WTC11 (cell line): ENCODE measurements at regions not wholly inside any gene's neighbourhood (a gene's known extent, or its start where the extent isn't known, plus 50 kb on each side); places are given as distances from the start of the nearest gene placed in this dataset.

Source experiments
- ATAC-seq: fragments of 200-7000 bp; cut with Tn5 transposase; 2 replicates; pipeline ENCODE4 v1.10.0; 2021; ENCODE audit warnings: mild to moderate bottlenecking, moderate library complexity
- CTCF ChIA-PET: fragments of 300-600 bp; sonication (Branson Sonifier 250); formaldehyde crosslinking; loops from one replicate; lab custom pipeline; 2021; ENCODE audit warnings: antibody characterized with exemption; lab: Charles Lee
- POLR2A ChIA-PET: fragments of 350-600 bp; sonication (Branson Sonifier 250); formaldehyde crosslinking; loops from one replicate; lab custom pipeline; 2021; ENCODE audit warnings: antibody characterized with exemption; lab: Charles Lee
- DNase-seq: peaks from one replicate; pipeline ENCODE4 v3.0.0; 2021; ENCODE audit warnings: low spot score
- H3K27ac Mint-ChIP-seq: 2 replicates; pipeline ENCODE4 v1.8.0; 2021; ENCODE audit warnings: mixed read lengths
- H3K27me3 Mint-ChIP-seq: 2 replicates; pipeline ENCODE4 v1.8.0; 2021; ENCODE audit warnings: low read depth, mild to moderate bottlenecking, moderate library complexity, mixed read lengths
- H3K36me3 Mint-ChIP-seq: 2 replicates; pipeline ENCODE4 v1.8.0; 2021; ENCODE audit warnings: mixed read lengths
- H3K4me1 Mint-ChIP-seq: 2 replicates; pipeline ENCODE4 v1.8.0; 2022; ENCODE audit warnings: mixed read lengths
- H3K4me3 Mint-ChIP-seq: 2 replicates; pipeline ENCODE4 v1.8.0; 2021; ENCODE audit warnings: mild to moderate bottlenecking, moderate library complexity, mixed read lengths
- H3K9me3 Mint-ChIP-seq: 2 replicates; pipeline ENCODE4 v1.8.0; 2021; ENCODE audit warnings: mixed read lengths
- CDX4 ChIP-seq: fragments of 250-450 bp; sonication (Bioruptor Pico); IDR thresholded peaks from 2 replicates; pipeline ENCODE4 v1.9.0; 2021; ENCODE audit warnings: moderate library complexity, mild to moderate bottlenecking, inconsistent platforms, borderline replicate concordance
- E2F1 ChIP-seq: sonication (generic); formaldehyde crosslinking; IDR thresholded peaks from 2 replicates; pipeline ENCODE4 v1.8.0; 2022; ENCODE audit warnings: mild to moderate bottlenecking, missing genetic modification reagents
- E2F5 ChIP-seq: sonication (generic); formaldehyde crosslinking; IDR thresholded peaks from 2 replicates; pipeline ENCODE4 v1.8.1; 2022; ENCODE audit warnings: mild to moderate bottlenecking, moderate library complexity, missing genetic modification reagents
- GTF2I ChIP-seq: fragments of 250-450 bp; sonication (Bioruptor Pico); conservative IDR thresholded peaks from 2 replicates; pipeline ENCODE4 v1.4.0; 2021; ENCODE audit warnings: mild to moderate bottlenecking
- NFYB ChIP-seq: sonication (generic); formaldehyde crosslinking; conservative IDR thresholded peaks from 2 replicates; pipeline ENCODE4 v1.8.0; 2022; ENCODE audit warnings: low read depth, missing genetic modification reagents
- NR1H2 ChIP-seq: sonication (generic); formaldehyde crosslinking; IDR thresholded peaks from 2 replicates; pipeline ENCODE4 v1.9.0; 2021; ENCODE audit warnings: mild to moderate bottlenecking, moderate library complexity, missing genetic modification reagents
- PREB ChIP-seq: sonication (generic); formaldehyde crosslinking; IDR thresholded peaks from 2 replicates; pipeline ENCODE4 v1.8.1; 2022; ENCODE audit warnings: mild to moderate bottlenecking, missing genetic modification reagents, moderate library complexity, borderline replicate concordance
- SMAD3 ChIP-seq: sonication (generic); formaldehyde crosslinking; IDR thresholded peaks from 2 replicates; pipeline ENCODE4 v1.8.0; 2022; ENCODE audit warnings: missing genetic modification reagents, mild to moderate bottlenecking, borderline replicate concordance
- SP1 ChIP-seq: sonication (generic); formaldehyde crosslinking; conservative IDR thresholded peaks from 2 replicates; pipeline ENCODE4 v1.8.1; 2022; ENCODE audit warnings: missing genetic modification reagents
- ZMAT4 ChIP-seq: fragments of 250-450 bp; sonication (Bioruptor Pico); IDR thresholded peaks from 2 replicates; pipeline ENCODE4 v1.9.0; 2021; ENCODE audit warnings: mild to moderate bottlenecking
- ZNF416 ChIP-seq: fragments of 250-450 bp; sonication (Bioruptor Pico); IDR thresholded peaks from 2 replicates; pipeline ENCODE4 v1.9.0; 2021; ENCODE audit warnings: mild to moderate bottlenecking, inconsistent platforms
- ZNF532 ChIP-seq: fragments of 250-450 bp; sonication (Bioruptor Pico); IDR thresholded peaks from 2 replicates; pipeline ENCODE4 v1.9.0; 2021; ENCODE audit warnings: mild to moderate bottlenecking, borderline replicate concordance
- ZSCAN18 ChIP-seq: fragments of 250-450 bp; sonication (Bioruptor Pico); IDR thresholded peaks from 2 replicates; pipeline ENCODE4 v2.1.2; 2022; ENCODE audit warnings: mild to moderate bottlenecking, moderate library complexity
- TF ChIP-seq, protein P1 (sequence below): sonication (generic); formaldehyde crosslinking; IDR thresholded peaks from 2 replicates; pipeline ENCODE4 v1.8.1; 2023; ENCODE audit warnings: mild to moderate bottlenecking, missing genetic modification reagents
- TF ChIP-seq, protein P2 (sequence below): fragments of 200-600 bp; IDR thresholded peaks from 2 replicates; pipeline ENCODE4 v1.8.0; 2022; ENCODE audit warnings: antibody characterized with exemption
- TF ChIP-seq, protein P3 (sequence below): sonication (generic); formaldehyde crosslinking; IDR thresholded peaks from 2 replicates; pipeline ENCODE4 v1.8.0; 2022; ENCODE audit warnings: mild to moderate bottlenecking, missing genetic modification reagents

GRCh38 chr12:98173773-98174427 is 341.5 kb upstream of the TMPO start:
- TF ChIP-seq NFYB (CRISPR knock-in tag): no peak
- TF ChIP-seq PREB (CRISPR knock-in tag): no peak
- TF ChIP-seq GTF2I (CRISPR knock-in tag): no peak
- TF ChIP-seq E2F5 (CRISPR knock-in tag): no peak
- TF ChIP-seq, protein P1, sequence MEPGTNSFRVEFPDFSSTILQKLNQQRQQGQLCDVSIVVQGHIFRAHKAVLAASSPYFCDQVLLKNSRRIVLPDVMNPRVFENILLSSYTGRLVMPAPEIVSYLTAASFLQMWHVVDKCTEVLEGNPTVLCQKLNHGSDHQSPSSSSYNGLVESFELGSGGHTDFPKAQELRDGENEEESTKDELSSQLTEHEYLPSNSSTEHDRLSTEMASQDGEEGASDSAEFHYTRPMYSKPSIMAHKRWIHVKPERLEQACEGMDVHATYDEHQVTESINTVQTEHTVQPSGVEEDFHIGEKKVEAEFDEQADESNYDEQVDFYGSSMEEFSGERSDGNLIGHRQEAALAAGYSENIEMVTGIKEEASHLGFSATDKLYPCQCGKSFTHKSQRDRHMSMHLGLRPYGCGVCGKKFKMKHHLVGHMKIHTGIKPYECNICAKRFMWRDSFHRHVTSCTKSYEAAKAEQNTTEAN (CRISPR knock-in tag): no peak
- no peak for TF ChIP-seq CDX4
- TF ChIP-seq, protein P2, sequence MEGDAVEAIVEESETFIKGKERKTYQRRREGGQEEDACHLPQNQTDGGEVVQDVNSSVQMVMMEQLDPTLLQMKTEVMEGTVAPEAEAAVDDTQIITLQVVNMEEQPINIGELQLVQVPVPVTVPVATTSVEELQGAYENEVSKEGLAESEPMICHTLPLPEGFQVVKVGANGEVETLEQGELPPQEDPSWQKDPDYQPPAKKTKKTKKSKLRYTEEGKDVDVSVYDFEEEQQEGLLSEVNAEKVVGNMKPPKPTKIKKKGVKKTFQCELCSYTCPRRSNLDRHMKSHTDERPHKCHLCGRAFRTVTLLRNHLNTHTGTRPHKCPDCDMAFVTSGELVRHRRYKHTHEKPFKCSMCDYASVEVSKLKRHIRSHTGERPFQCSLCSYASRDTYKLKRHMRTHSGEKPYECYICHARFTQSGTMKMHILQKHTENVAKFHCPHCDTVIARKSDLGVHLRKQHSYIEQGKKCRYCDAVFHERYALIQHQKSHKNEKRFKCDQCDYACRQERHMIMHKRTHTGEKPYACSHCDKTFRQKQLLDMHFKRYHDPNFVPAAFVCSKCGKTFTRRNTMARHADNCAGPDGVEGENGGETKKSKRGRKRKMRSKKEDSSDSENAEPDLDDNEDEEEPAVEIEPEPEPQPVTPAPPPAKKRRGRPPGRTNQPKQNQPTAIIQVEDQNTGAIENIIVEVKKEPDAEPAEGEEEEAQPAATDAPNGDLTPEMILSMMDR: no peak
- no peak for TF ChIP-seq NR1H2 (CRISPR knock-in tag)
- no peak for TF ChIP-seq ZSCAN18 (CRISPR knock-in tag)
- no peak for TF ChIP-seq ZNF532 (CRISPR knock-in tag)
- TF ChIP-seq, protein P3, sequence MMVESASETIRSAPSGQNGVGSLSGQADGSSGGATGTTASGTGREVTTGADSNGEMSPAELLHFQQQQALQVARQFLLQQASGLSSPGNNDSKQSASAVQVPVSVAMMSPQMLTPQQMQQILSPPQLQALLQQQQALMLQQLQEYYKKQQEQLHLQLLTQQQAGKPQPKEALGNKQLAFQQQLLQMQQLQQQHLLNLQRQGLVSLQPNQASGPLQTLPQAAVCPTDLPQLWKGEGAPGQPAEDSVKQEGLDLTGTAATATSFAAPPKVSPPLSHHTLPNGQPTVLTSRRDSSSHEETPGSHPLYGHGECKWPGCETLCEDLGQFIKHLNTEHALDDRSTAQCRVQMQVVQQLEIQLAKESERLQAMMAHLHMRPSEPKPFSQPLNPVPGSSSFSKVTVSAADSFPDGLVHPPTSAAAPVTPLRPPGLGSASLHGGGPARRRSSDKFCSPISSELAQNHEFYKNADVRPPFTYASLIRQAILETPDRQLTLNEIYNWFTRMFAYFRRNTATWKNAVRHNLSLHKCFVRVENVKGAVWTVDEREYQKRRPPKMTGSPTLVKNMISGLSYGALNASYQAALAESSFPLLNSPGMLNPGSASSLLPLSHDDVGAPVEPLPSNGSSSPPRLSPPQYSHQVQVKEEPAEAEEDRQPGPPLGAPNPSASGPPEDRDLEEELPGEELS (CRISPR knock-in tag): no peak
- no peak for TF ChIP-seq E2F1 (CRISPR knock-in tag)
- no peak for TF ChIP-seq ZNF416
- no peak for TF ChIP-seq SP1 (CRISPR knock-in tag)
- no peak for TF ChIP-seq SMAD3 (CRISPR knock-in tag)
- no peak for TF ChIP-seq ZMAT4 (CRISPR knock-in tag)
- TF ChIP-seq, all 79 proteins: peak for 0
- POLR2A ChIA-PET: no interaction called here

More at GRCh38 chr12:98173773-98174427, 341.5 kb upstream of the TMPO start:
- no peaks in the 10 kb centered on the region for H3K27me3 Mint-ChIP-seq
- H3K9me3 Mint-ChIP-seq: 0 out of 2 replicates have a peak, but pooled peaks cover 5% of the 10 kb centered on the region
- no peak overlapping the region for H3K27ac Mint-ChIP-seq
- DNase-seq: no peak
- no peak for ATAC-seq
- no peaks in the 10 kb centered on the region for H3K36me3 Mint-ChIP-seq
- H3K4me1 Mint-ChIP-seq: peaks cover 2% of the 10 kb centered on the region; the same call in 1 of the 2 replicates
- CTCF ChIA-PET: no interaction called here
- no peak overlapping the region for H3K4me3 Mint-ChIP-seq
